ENCODE measurements at regions not wholly inside any gene's neighbourhood (a gene's known extent, or its start where the extent isn't known, plus 50 kb on each side); places are given as distances from the start of the nearest gene placed in this dataset.

- TF ChIP-seq CTCF (IDR thresholded peaks at IDR 0.05 in 4 of 5, conservative IDR thresholded peaks at IDR 0.05 in 1 of 5) (no peak), POLR2A (IDR thresholded peaks at IDR 0.05) (no peak)
These were observed 616.3 kb downstream of the FAM181B start for GRCh38 chr11:82117362-82117761.

Data from gastrocnemius medialis (tissue), 4 donors.